GM23338 (cell line): ENCODE measurements at regions not wholly inside any gene's neighbourhood (a gene's known extent, or its start where the extent isn't known, plus 50 kb on each side); places are given as distances from the start of the nearest gene placed in this dataset.
A peak's percentile ranks its signal among the peaks of the same experiment; 100 is the strongest.

ENCODE experiments used
- ATAC-seq: fragments of 200-7000 bp; cut with Tn5 transposase; 3 replicates; pipeline ENCODE4 v1.9.1; 2020
- DNase-seq: peaks from one replicate; pipeline ENCODE4 v3.0.0-alpha.2; 2015; ENCODE audit warnings: low spot score
- H2AFZ ChIP-seq: fragments of 200-600 bp; sonication (generic); 2 replicates; pipeline ENCODE4 v1.8.0; 2016; ENCODE audit warnings: antibody characterized with exemption, mild to moderate bottlenecking, moderate library complexity
- H3F3A ChIP-seq: fragments of 200-600 bp; sonication (generic); replicated peaks from 2 replicates; pipeline ENCODE4 v1.8.0; 2017; ENCODE audit warnings: antibody characterized with exemption, mixed run types, low read depth
- H3K27ac ChIP-seq: fragments of 200-600 bp; sonication (generic); 2 replicates; pipeline ENCODE4 v1.6.1; 2016; ENCODE audit warnings: low read depth
- H3K27me3 ChIP-seq: fragments of 200-600 bp; sonication (generic); 2 replicates; pipeline ENCODE4 v1.8.0; 2016; ENCODE audit warnings: mild to moderate bottlenecking, mixed run types, moderate library complexity; ENCODE audit not compliant: insufficient read depth
- H3K36me3 ChIP-seq: fragments of 200-600 bp; sonication (generic); 2 replicates; pipeline ENCODE4 v1.8.0; 2016; ENCODE audit warnings: mild to moderate bottlenecking; ENCODE audit not compliant: insufficient read depth
- H3K4me1 ChIP-seq: fragments of 200-600 bp; sonication (generic); 2 replicates; pipeline ENCODE4 v1.8.0; 2016; ENCODE audit warnings: mild to moderate bottlenecking, moderate library complexity; ENCODE audit not compliant: insufficient read depth
- H3K4me2 ChIP-seq: fragments of 200-600 bp; sonication (generic); 2 replicates; pipeline ENCODE4 v1.7.1; 2017; ENCODE audit warnings: mixed run types
- H3K4me3 ChIP-seq: fragments of 200-600 bp; sonication (generic); 2 replicates; pipeline ENCODE4 v1.6.1; 2016; ENCODE audit warnings: mixed run types
- H3K79me2 ChIP-seq: fragments of 200-600 bp; sonication (generic); replicated peaks from 2 replicates; pipeline ENCODE4 v1.8.0; 2017; ENCODE audit warnings: mild to moderate bottlenecking; ENCODE audit not compliant: insufficient read depth
- H3K9me2 ChIP-seq: fragments of 200-600 bp; sonication (generic); 2 replicates; pipeline ENCODE4 v1.8.0; 2017; ENCODE audit not compliant: insufficient read depth
- H4K20me1 ChIP-seq: fragments of 200-600 bp; sonication (generic); replicated peaks from 2 replicates; pipeline ENCODE4 v1.8.0; 2017; ENCODE audit warnings: mild to moderate bottlenecking; ENCODE audit not compliant: insufficient read depth
- H3K27ac Mint-ChIP-seq: 2 replicates; pipeline ENCODE4 v1.8.0; 2020; ENCODE audit warnings: inconsistent platforms, mild to moderate bottlenecking, moderate library complexity, mixed read lengths
- H3K27me3 Mint-ChIP-seq: 3 replicates; pipeline ENCODE4 v1.8.0; 2022; ENCODE audit warnings: low read depth, mild to moderate bottlenecking, moderate library complexity, mixed read lengths, inconsistent platforms; ENCODE audit not compliant: insufficient read depth, poor library complexity
- H3K36me3 Mint-ChIP-seq: 3 replicates; pipeline ENCODE4 v1.8.0; 2021; ENCODE audit warnings: low read depth, mild to moderate bottlenecking, inconsistent platforms, moderate library complexity, mixed read lengths
- H3K4me1 Mint-ChIP-seq: 3 replicates; pipeline ENCODE4 v1.8.0; 2020; ENCODE audit warnings: mild to moderate bottlenecking, inconsistent platforms, mixed read lengths
- H3K4me3 Mint-ChIP-seq: 3 replicates; pipeline ENCODE4 v1.8.0; 2021; ENCODE audit warnings: moderate library complexity, mild to moderate bottlenecking, inconsistent platforms, mixed read lengths
- H3K9me3 Mint-ChIP-seq: 3 replicates; pipeline ENCODE4 v1.8.0; 2020; ENCODE audit warnings: moderate library complexity, mild to moderate bottlenecking, inconsistent platforms, mixed read lengths
- CTCF ChIP-seq, 2 experiments: fragments of 200-600 bp in 1 of 2; sonication (generic) in 1 of 2; conservative IDR thresholded peaks; 2 replicates each; pipeline versions ENCODE4 v1.5.1 to v1.6.1; 2016 to 2017; ENCODE audit warnings: antibody characterized with exemption in 2 of 2, low read depth in 2 of 2, mild to moderate bottlenecking in 2 of 2, moderate library complexity in 1 of 2
- ETS1 ChIP-seq: IDR thresholded peaks from 2 replicates; pipeline ENCODE4 v1.6.1; 2016; ENCODE audit warnings: antibody characterized with exemption
- NANOG ChIP-seq: IDR thresholded peaks from 2 replicates; pipeline ENCODE4 v1.6.1; 2016; ENCODE audit warnings: antibody characterized with exemption, borderline replicate concordance
- POLR2AphosphoS5 ChIP-seq: IDR thresholded peaks from 2 replicates; pipeline ENCODE4 v1.6.1; 2016; ENCODE audit warnings: antibody characterized with exemption, low read depth
- REST ChIP-seq: IDR thresholded peaks from one replicate; pipeline ENCODE4 v1.6.1; 2018; ENCODE audit warnings: antibody characterized with exemption; ENCODE audit not compliant: unreplicated experiment
- STAT1 ChIP-seq: IDR thresholded peaks from one replicate; pipeline ENCODE4 v1.6.1; 2016; ENCODE audit warnings: antibody characterized with exemption; ENCODE audit not compliant: unreplicated experiment
- ZNF114 ChIP-seq: fragments of 250-450 bp; sonication (Bioruptor Pico); IDR thresholded peaks from 2 replicates; pipeline ENCODE4 v1.5.0; 2020; ENCODE audit warnings: mild to moderate bottlenecking, moderate library complexity
- ZNF331 ChIP-seq: fragments of 250-450 bp; sonication (Bioruptor Pico); IDR thresholded peaks from 2 replicates; pipeline ENCODE4 v1.5.0; 2020; ENCODE audit warnings: low read depth, mild to moderate bottlenecking, moderate library complexity

GRCh38 chr1:13913396-13913795 lies 213.4 kb downstream of the PRDM2 start:
- Mint-ChIP-seq H3K9me3 (peaks cover 3% of the 10 kb centered on the region; the same call in 1 of the 3 replicates), H3K36me3 (no peaks in the 10 kb centered on the region), H3K27me3 (peaks cover 8% of the 10 kb centered on the region), H3K4me1 (peaks cover 4% of the 10 kb centered on the region; the same call in 2 of the 3 replicates), H3K27ac (no peak overlapping the region), H3K4me3 (no peak overlapping the region)
- no peaks in the 10 kb centered on the region for H3K4me1 ChIP-seq
- H3K79me2 ChIP-seq: no peaks in the 10 kb centered on the region
- TF ChIP-seq NANOG (no peak), ZNF331 (CRISPR knock-in tag) (no peak), REST (no peak), STAT1 (no peak), POLR2AphosphoS5 (no peak)
- H3K36me3 ChIP-seq: no peaks in the 10 kb centered on the region
- DNase-seq: no peak
- no peak for ATAC-seq
- H3K9me2 ChIP-seq: no peaks in the 10 kb centered on the region
- no peaks in the 10 kb centered on the region for H4K20me1 ChIP-seq
- no peak overlapping the region for H3K4me3 ChIP-seq
- no peaks in the 10 kb centered on the region for H3F3A ChIP-seq
- no peaks in the 10 kb centered on the region for H3K27me3 ChIP-seq
- no peak overlapping the region for H2AFZ ChIP-seq
- no peak overlapping the region for H3K4me2 ChIP-seq
- no peak overlapping the region for H3K27ac ChIP-seq

GRCh38 chr1:13916530-13916929 lies 216.5 kb downstream of the PRDM2 start:
- Mint-ChIP-seq H3K27me3 (peaks cover 7% of the 10 kb centered on the region), H3K36me3 (peaks cover 4% of the 10 kb centered on the region; the same call in 2 of the 3 replicates), H3K9me3 (peaks cover 24% of the 10 kb centered on the region), H3K4me1 (peaks cover 4% of the 10 kb centered on the region; the same call in 2 of the 3 replicates), H3K27ac (no peak overlapping the region), H3K4me3 (no peak overlapping the region)
- Histone ChIP-seq H3K27ac (no peak overlapping the region), H3K9me2 (no peaks in the 10 kb centered on the region), H3K4me3 (no peak overlapping the region), H3K4me1 (no peaks in the 10 kb centered on the region), H3K79me2 (no peaks in the 10 kb centered on the region), H3F3A (no peaks in the 10 kb centered on the region), H2AFZ (no peak overlapping the region), H3K27me3 (no peaks in the 10 kb centered on the region), H3K4me2 (no peak overlapping the region), H4K20me1 (no peaks in the 10 kb centered on the region), H3K36me3 (no peaks in the 10 kb centered on the region; the same call in 1 of the 2 replicates)
- TF ChIP-seq ETS1 (no peak), ZNF114 (CRISPR knock-in tag) (no peak), CTCF (conservative IDR thresholded peaks at IDR 0.05; ENCODE audit: low read depth in 2 of 2) (peak; percentile 25 to 34; a peak in 3 of 4 replicates)
- DNase-seq: peak; percentile 24
- peak; percentile 53; the same call in 1 of the 3 replicates for ATAC-seq
